HCT116 (cell line): ENCODE measurements at regions not wholly inside any gene's neighbourhood (a gene's known extent, or its start where the extent isn't known, plus 50 kb on each side); places are given as distances from the start of the nearest gene placed in this dataset.

Source experiments
- ATAC-seq: fragments of 200-7000 bp; cut with Tn5 transposase; 2 replicates; pipeline ENCODE4 v1.9.1; 2020; ENCODE audit warnings: mild to moderate bottlenecking, moderate library complexity
- BruUV-seq: library from RNA; stranded (reverse); fragments of 400-500 nt; replicated peaks from 2 replicates; lab custom pipeline; 2021; lab: Mats Ljungman, UMichigan
- CTCF ChIA-PET: fragments of 300-600 bp; sonication (Branson Sonifier 250); formaldehyde crosslinking; loops from one replicate; lab custom pipeline; 2021; ENCODE audit warnings: antibody characterized with exemption; lab: Charles Lee
- POLR2A ChIA-PET: fragments of 300-600, 350-600 bp; sonication (Branson Sonifier 250); formaldehyde crosslinking; loops from one replicate; lab custom pipeline; 2021; ENCODE audit warnings: antibody characterized with exemption; lab: Charles Lee
- RAD21 ChIA-PET, 2 experiments: fragments of 300-600 bp; sonication (Branson Sonifier 250); formaldehyde crosslinking; loops; one replicate each; lab custom pipeline; 2023; ENCODE audit warnings: low total read pairs in 2 of 2; ENCODE audit not compliant: uncharacterized antibody in 2 of 2, unreplicated experiment in 2 of 2, low non-redundant PET in 1 of 2; lab: Charles Lee
- DNase-seq: peaks from one replicate; pipeline ENCODE4 v3.0.0-alpha.2; 2010; ENCODE audit warnings: low read depth, low spot score
- H2AFZ ChIP-seq: fragments of 200-600 bp; shearing (Covaris generic), sonication (generic); 2 replicates; pipeline ENCODE4 v1.6.1; 2017; ENCODE audit warnings: low read depth, mixed run types, mixed read lengths, antibody characterized with exemption, low read length; ENCODE audit not compliant: poor library complexity, severe bottlenecking
- H3K27ac ChIP-seq: 2 replicates; pipeline ENCODE4 v1.5.1; 2012; ENCODE audit warnings: low read depth, low read length
- H3K27me3 ChIP-seq: fragments of 200-600 bp; sonication (generic); 2 replicates; pipeline ENCODE4 v1.6.1; 2016; ENCODE audit warnings: mixed run types, low read length, mixed read lengths; ENCODE audit not compliant: insufficient read depth
- H3K36me3 ChIP-seq, 2 experiments: fragments of 200-500 bp in 1 of 2; fragments of 200-600 bp in 1 of 2; sonication (Bioruptor generic) in 1 of 2; sonication (generic) in 1 of 2; 2 replicates each; pipeline versions ENCODE4 v1.5.1 to v1.6.1; 2014 to 2016; ENCODE audit warnings: low read length in 2 of 2, inconsistent platforms in 1 of 2, mixed read lengths in 1 of 2, mixed run types in 1 of 2; ENCODE audit not compliant: insufficient read depth in 2 of 2, control insufficient read depth in 1 of 2
- H3K4me1 ChIP-seq, 2 experiments: fragments of 200-600 bp in 1 of 2; sonication (generic) in 1 of 2; 2 replicates each; pipeline versions ENCODE4 v1.5.1 to v1.6.1; 2012 to 2017; ENCODE audit warnings: low read length in 2 of 2, inconsistent platforms in 1 of 2, mild to moderate bottlenecking in 1 of 2, mixed read lengths in 1 of 2, mixed run types in 1 of 2, moderate library complexity in 1 of 2; ENCODE audit not compliant: insufficient read depth in 2 of 2, control insufficient read depth in 1 of 2
- H3K4me2 ChIP-seq: fragments of 200-600 bp; sonication (generic); 2 replicates; pipeline ENCODE4 v1.6.1; 2017; ENCODE audit warnings: mixed run types, low read length, mixed read lengths
- H3K4me3 ChIP-seq, 2 experiments: fragments of 200-600 bp in 1 of 2; sonication (generic) in 1 of 2; replicated peaks in 1 of 2; 2 replicates each; pipeline ENCODE4 v1.5.1; 2011 to 2016; ENCODE audit warnings: low read length in 2 of 2, control low read depth in 1 of 2, low read depth in 1 of 2, mild to moderate bottlenecking in 1 of 2, mixed read lengths in 1 of 2, mixed run types in 1 of 2
- H3K79me2 ChIP-seq: fragments of 200-600 bp; sonication (generic); 2 replicates; pipeline ENCODE4 v1.6.1; 2017; ENCODE audit warnings: mild to moderate bottlenecking, mixed run types, low read length, moderate library complexity, mixed read lengths; ENCODE audit not compliant: insufficient read depth
- H3K9ac ChIP-seq: fragments of 200-600 bp; sonication (generic); 2 replicates; pipeline ENCODE4 v1.6.1; 2016; ENCODE audit warnings: low read length, mixed read lengths
- H3K9me2 ChIP-seq: fragments of 200-600 bp; sonication (generic), shearing (Covaris generic); 2 replicates; pipeline ENCODE4 v1.6.1; 2017; ENCODE audit warnings: mixed run types, mild to moderate bottlenecking, moderate library complexity; ENCODE audit not compliant: insufficient read depth
- H3K9me3 ChIP-seq, 2 experiments: fragments of 200-500 bp in 1 of 2; fragments of 200-600 bp in 1 of 2; sonication (Bioruptor generic) in 1 of 2; sonication (generic) in 1 of 2; 2 replicates each; pipeline ENCODE4 v1.6.1; 2014 to 2017; ENCODE audit warnings: low read length in 2 of 2, mixed read lengths in 2 of 2, inconsistent platforms in 1 of 2, low read depth in 1 of 2, mild to moderate bottlenecking in 1 of 2, mixed run types in 1 of 2, moderate library complexity in 1 of 2; ENCODE audit not compliant: control insufficient read depth in 1 of 2, insufficient read depth in 1 of 2
- H4K20me1 ChIP-seq: fragments of 200-600 bp; sonication (generic), shearing (Covaris generic); 2 replicates; pipeline ENCODE4 v1.6.1; 2017; ENCODE audit warnings: mixed run types, mild to moderate bottlenecking, moderate library complexity; ENCODE audit not compliant: insufficient read depth
- CBX3 ChIP-seq: IDR thresholded peaks from 2 replicates; pipeline ENCODE4 v1.6.1; 2012; ENCODE audit warnings: low read depth
- EGR1 ChIP-seq: IDR thresholded peaks from 2 replicates; pipeline ENCODE4 v1.6.1; 2012; ENCODE audit warnings: low read depth
- ELF1 ChIP-seq: IDR thresholded peaks from 2 replicates; pipeline ENCODE4 v1.6.1; 2012; ENCODE audit warnings: low read depth, borderline replicate concordance
- POLR2A ChIP-seq: IDR thresholded peaks from 2 replicates; pipeline ENCODE4 v1.7.0; 2011; ENCODE audit warnings: borderline replicate concordance; ENCODE audit not compliant: insufficient read depth, insufficient read length; ENCODE audit errors: extremely low read depth
- RAD21 ChIP-seq: IDR thresholded peaks from 2 replicates; pipeline ENCODE4 v1.6.1; 2012; ENCODE audit warnings: low read depth, mild to moderate bottlenecking
- REST ChIP-seq: IDR thresholded peaks from 2 replicates; pipeline ENCODE4 v1.6.1; 2012; ENCODE audit warnings: low read depth
- SP1 ChIP-seq: IDR thresholded peaks from 2 replicates; pipeline ENCODE4 v1.6.1; 2012; ENCODE audit warnings: low read depth
- ZFX ChIP-seq: fragments of 450-650 bp; IDR thresholded peaks from 2 replicates; pipeline ENCODE4 v1.6.1; 2017
- ZNF274 ChIP-seq: fragments of 200-500 bp; sonication (Bioruptor generic); IDR thresholded peaks from 2 replicates; pipeline ENCODE4 v1.6.1; 2014; ENCODE audit warnings: mild to moderate bottlenecking, low read depth, low read length, inconsistent platforms
- intact Hi-C: fragments of 100-400 bp; cut with micrococcal nuclease; formaldehyde crosslinking; loops from 2 replicates; pipeline ENCODE4 v1.10.0; 2022
- TF ChIP-seq, protein P1 (sequence below), 3 experiments: fragments of 200-600 bp in 1 of 3; sonication (generic) in 1 of 3; IDR thresholded peaks in 2 of 3; conservative IDR thresholded peaks in 1 of 3; 2 replicates each; pipeline ENCODE4 v1.5.1; 2012 to 2017; ENCODE audit warnings: low read depth in 2 of 3, low read length in 2 of 3, antibody characterized with exemption in 1 of 3, borderline replicate concordance in 1 of 3, control low read depth in 1 of 3, mild to moderate bottlenecking in 1 of 3, mixed read lengths in 1 of 3, mixed run types in 1 of 3, moderate library complexity in 1 of 3; ENCODE audit not compliant: insufficient read depth in 1 of 3

DNA sequence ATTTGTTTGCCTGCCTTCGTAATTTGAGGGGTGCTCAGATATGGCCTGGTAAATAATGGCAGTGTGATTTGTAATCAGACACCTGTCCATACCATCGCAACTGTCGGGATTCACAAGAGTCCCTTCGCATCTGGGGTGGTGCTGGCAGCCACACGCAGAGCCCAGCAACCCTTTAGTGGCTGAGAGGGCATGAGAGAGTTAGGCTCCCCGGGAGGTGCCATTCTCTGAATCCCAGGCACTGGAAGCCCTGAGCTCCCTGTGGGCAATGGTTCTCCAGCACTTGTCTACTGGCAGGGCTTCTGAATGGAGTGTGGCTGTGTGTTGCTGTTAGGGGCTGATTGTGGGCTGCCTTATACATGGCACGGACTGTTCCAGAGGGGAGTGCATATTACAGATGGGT is 230.1 kb downstream of the EBLN2 start:
- ATAC-seq (no peak), DNase-seq (no peak)
- ChIA-PET CTCF (no interaction called here), RAD21 (no interaction called here), POLR2A (no interaction called here)
- Histone ChIP-seq H2AFZ (no peak overlapping the region), H3K9me2 (no peaks in the 10 kb centered on the region), H3K79me2 (no peaks in the 10 kb centered on the region), H3K4me3 (no peak overlapping the region), H3K4me1 (no peaks in the 10 kb centered on the region), H3K9me3 (no peaks in the 10 kb centered on the region), H4K20me1 (no peaks in the 10 kb centered on the region), H3K4me2 (no peak overlapping the region), H3K27ac (no peak overlapping the region), H3K9ac (no peak overlapping the region), H3K36me3 (no peaks in the 10 kb centered on the region), H3K27me3 (peaks cover 44% of the 10 kb centered on the region)
- TF ChIP-seq ZFX = no peak
- TF ChIP-seq POLR2A = no peak
- no peak for TF ChIP-seq EGR1
- no peak for TF ChIP-seq REST
- BruUV-seq = no TSS peak
- intact Hi-C loops = no loop called here

GRCh38 chr3:73292220-73292619 is 230.8 kb downstream of the EBLN2 start:
- Histone ChIP-seq H3K4me2 (no peak overlapping the region), H3K9me3 (no peaks in the 10 kb centered on the region), H3K9ac (no peak overlapping the region), H3K27ac (no peak overlapping the region), H3K9me2 (no peaks in the 10 kb centered on the region), H3K27me3 (peaks cover 42% of the 10 kb centered on the region), H3K36me3 (no peaks in the 10 kb centered on the region), H3K79me2 (no peaks in the 10 kb centered on the region), H3K4me1 (no peaks in the 10 kb centered on the region), H3K4me3 (no peak overlapping the region), H2AFZ (no peak overlapping the region), H4K20me1 (no peaks in the 10 kb centered on the region)
- DNase-seq (no peak), ATAC-seq (no peak)
- intact Hi-C loops = no loop called here
- TF ChIP-seq ZNF274 (no peak), ELF1 (no peak), RAD21 (no peak), POLR2A (no peak), CBX3 (no peak), SP1 (no peak), ZFX (no peak)
- TF ChIP-seq, protein P1, sequence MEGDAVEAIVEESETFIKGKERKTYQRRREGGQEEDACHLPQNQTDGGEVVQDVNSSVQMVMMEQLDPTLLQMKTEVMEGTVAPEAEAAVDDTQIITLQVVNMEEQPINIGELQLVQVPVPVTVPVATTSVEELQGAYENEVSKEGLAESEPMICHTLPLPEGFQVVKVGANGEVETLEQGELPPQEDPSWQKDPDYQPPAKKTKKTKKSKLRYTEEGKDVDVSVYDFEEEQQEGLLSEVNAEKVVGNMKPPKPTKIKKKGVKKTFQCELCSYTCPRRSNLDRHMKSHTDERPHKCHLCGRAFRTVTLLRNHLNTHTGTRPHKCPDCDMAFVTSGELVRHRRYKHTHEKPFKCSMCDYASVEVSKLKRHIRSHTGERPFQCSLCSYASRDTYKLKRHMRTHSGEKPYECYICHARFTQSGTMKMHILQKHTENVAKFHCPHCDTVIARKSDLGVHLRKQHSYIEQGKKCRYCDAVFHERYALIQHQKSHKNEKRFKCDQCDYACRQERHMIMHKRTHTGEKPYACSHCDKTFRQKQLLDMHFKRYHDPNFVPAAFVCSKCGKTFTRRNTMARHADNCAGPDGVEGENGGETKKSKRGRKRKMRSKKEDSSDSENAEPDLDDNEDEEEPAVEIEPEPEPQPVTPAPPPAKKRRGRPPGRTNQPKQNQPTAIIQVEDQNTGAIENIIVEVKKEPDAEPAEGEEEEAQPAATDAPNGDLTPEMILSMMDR (IDR thresholded peaks at IDR 0.05 in 2 of 3, conservative IDR thresholded peaks at IDR 0.05 in 1 of 3; ENCODE audit: borderline replicate concordance in 1 of 3, insufficient read depth in 1 of 3, low read depth in 2 of 3, low read length in 2 of 3) = no peak
- POLR2A ChIA-PET = no interaction called here
- BruUV-seq = no TSS peak
- RAD21 ChIA-PET = no interaction called here
- CTCF ChIA-PET = no interaction called here
